HCT116 (cell line): ENCODE measurements at regions not wholly inside any gene's neighbourhood (a gene's known extent, or its start where the extent isn't known, plus 50 kb on each side); places are given as distances from the start of the nearest gene placed in this dataset.

Source experiments
- ATAC-seq: fragments of 200-7000 bp; cut with Tn5 transposase; 2 replicates; pipeline ENCODE4 v1.9.1; 2020; ENCODE audit warnings: mild to moderate bottlenecking, moderate library complexity
- BruUV-seq: library from RNA; stranded (reverse); fragments of 400-500 nt; replicated peaks from 2 replicates; lab custom pipeline; 2021; lab: Mats Ljungman, UMichigan
- CTCF ChIA-PET: fragments of 300-600 bp; sonication (Branson Sonifier 250); formaldehyde crosslinking; loops from one replicate; lab custom pipeline; 2021; ENCODE audit warnings: antibody characterized with exemption; lab: Charles Lee
- POLR2A ChIA-PET: fragments of 300-600, 350-600 bp; sonication (Branson Sonifier 250); formaldehyde crosslinking; loops from one replicate; lab custom pipeline; 2021; ENCODE audit warnings: antibody characterized with exemption; lab: Charles Lee
- RAD21 ChIA-PET, 2 experiments: fragments of 300-600 bp; sonication (Branson Sonifier 250); formaldehyde crosslinking; loops; one replicate each; lab custom pipeline; 2023; ENCODE audit warnings: low total read pairs in 2 of 2; ENCODE audit not compliant: uncharacterized antibody in 2 of 2, unreplicated experiment in 2 of 2, low non-redundant PET in 1 of 2; lab: Charles Lee
- DNase-seq: peaks from one replicate; pipeline ENCODE4 v3.0.0-alpha.2; 2010; ENCODE audit warnings: low read depth, low spot score
- H2AFZ ChIP-seq: fragments of 200-600 bp; shearing (Covaris generic), sonication (generic); 2 replicates; pipeline ENCODE4 v1.6.1; 2017; ENCODE audit warnings: low read depth, mixed run types, mixed read lengths, antibody characterized with exemption, low read length; ENCODE audit not compliant: poor library complexity, severe bottlenecking
- H3K27ac ChIP-seq: 2 replicates; pipeline ENCODE4 v1.5.1; 2012; ENCODE audit warnings: low read depth, low read length
- H3K27me3 ChIP-seq: fragments of 200-600 bp; sonication (generic); 2 replicates; pipeline ENCODE4 v1.6.1; 2016; ENCODE audit warnings: mixed run types, low read length, mixed read lengths; ENCODE audit not compliant: insufficient read depth
- H3K36me3 ChIP-seq, 2 experiments: fragments of 200-500 bp in 1 of 2; fragments of 200-600 bp in 1 of 2; sonication (Bioruptor generic) in 1 of 2; sonication (generic) in 1 of 2; 2 replicates each; pipeline versions ENCODE4 v1.5.1 to v1.6.1; 2014 to 2016; ENCODE audit warnings: low read length in 2 of 2, inconsistent platforms in 1 of 2, mixed read lengths in 1 of 2, mixed run types in 1 of 2; ENCODE audit not compliant: insufficient read depth in 2 of 2, control insufficient read depth in 1 of 2
- H3K4me1 ChIP-seq, 2 experiments: fragments of 200-600 bp in 1 of 2; sonication (generic) in 1 of 2; 2 replicates each; pipeline versions ENCODE4 v1.5.1 to v1.6.1; 2012 to 2017; ENCODE audit warnings: low read length in 2 of 2, inconsistent platforms in 1 of 2, mild to moderate bottlenecking in 1 of 2, mixed read lengths in 1 of 2, mixed run types in 1 of 2, moderate library complexity in 1 of 2; ENCODE audit not compliant: insufficient read depth in 2 of 2, control insufficient read depth in 1 of 2
- H3K4me2 ChIP-seq: fragments of 200-600 bp; sonication (generic); 2 replicates; pipeline ENCODE4 v1.6.1; 2017; ENCODE audit warnings: mixed run types, low read length, mixed read lengths
- H3K4me3 ChIP-seq, 2 experiments: fragments of 200-600 bp in 1 of 2; sonication (generic) in 1 of 2; replicated peaks in 1 of 2; 2 replicates each; pipeline ENCODE4 v1.5.1; 2011 to 2016; ENCODE audit warnings: low read length in 2 of 2, control low read depth in 1 of 2, low read depth in 1 of 2, mild to moderate bottlenecking in 1 of 2, mixed read lengths in 1 of 2, mixed run types in 1 of 2
- H3K79me2 ChIP-seq: fragments of 200-600 bp; sonication (generic); 2 replicates; pipeline ENCODE4 v1.6.1; 2017; ENCODE audit warnings: mild to moderate bottlenecking, mixed run types, low read length, moderate library complexity, mixed read lengths; ENCODE audit not compliant: insufficient read depth
- H3K9ac ChIP-seq: fragments of 200-600 bp; sonication (generic); 2 replicates; pipeline ENCODE4 v1.6.1; 2016; ENCODE audit warnings: low read length, mixed read lengths
- H3K9me2 ChIP-seq: fragments of 200-600 bp; sonication (generic), shearing (Covaris generic); 2 replicates; pipeline ENCODE4 v1.6.1; 2017; ENCODE audit warnings: mixed run types, mild to moderate bottlenecking, moderate library complexity; ENCODE audit not compliant: insufficient read depth
- H3K9me3 ChIP-seq, 2 experiments: fragments of 200-500 bp in 1 of 2; fragments of 200-600 bp in 1 of 2; sonication (Bioruptor generic) in 1 of 2; sonication (generic) in 1 of 2; 2 replicates each; pipeline ENCODE4 v1.6.1; 2014 to 2017; ENCODE audit warnings: low read length in 2 of 2, mixed read lengths in 2 of 2, inconsistent platforms in 1 of 2, low read depth in 1 of 2, mild to moderate bottlenecking in 1 of 2, mixed run types in 1 of 2, moderate library complexity in 1 of 2; ENCODE audit not compliant: control insufficient read depth in 1 of 2, insufficient read depth in 1 of 2
- H4K20me1 ChIP-seq: fragments of 200-600 bp; sonication (generic), shearing (Covaris generic); 2 replicates; pipeline ENCODE4 v1.6.1; 2017; ENCODE audit warnings: mixed run types, mild to moderate bottlenecking, moderate library complexity; ENCODE audit not compliant: insufficient read depth
- CTCF ChIP-seq, 3 experiments: fragments of 200-600 bp in 1 of 3; sonication (generic) in 1 of 3; IDR thresholded peaks in 2 of 3; conservative IDR thresholded peaks in 1 of 3; 2 replicates each; pipeline ENCODE4 v1.5.1; 2012 to 2017; ENCODE audit warnings: low read depth in 2 of 3, low read length in 2 of 3, antibody characterized with exemption in 1 of 3, borderline replicate concordance in 1 of 3, control low read depth in 1 of 3, mild to moderate bottlenecking in 1 of 3, mixed read lengths in 1 of 3, mixed run types in 1 of 3, moderate library complexity in 1 of 3; ENCODE audit not compliant: insufficient read depth in 1 of 3
- EZH2phosphoT487 ChIP-seq: fragments of 200-600 bp; IDR thresholded peaks from 2 replicates; pipeline ENCODE4 v1.6.1; 2018; ENCODE audit warnings: antibody characterized with exemption, borderline replicate concordance
- JUND ChIP-seq: IDR thresholded peaks from 2 replicates; pipeline ENCODE4 v1.6.1; 2012
- POLR2A ChIP-seq: IDR thresholded peaks from 2 replicates; pipeline ENCODE4 v1.7.0; 2011; ENCODE audit warnings: borderline replicate concordance; ENCODE audit not compliant: insufficient read depth, insufficient read length; ENCODE audit errors: extremely low read depth
- RAD21 ChIP-seq: IDR thresholded peaks from 2 replicates; pipeline ENCODE4 v1.6.1; 2012; ENCODE audit warnings: low read depth, mild to moderate bottlenecking
- SP1 ChIP-seq: IDR thresholded peaks from 2 replicates; pipeline ENCODE4 v1.6.1; 2012; ENCODE audit warnings: low read depth
- TCF7L2 ChIP-seq: IDR thresholded peaks from 2 replicates; pipeline ENCODE4 v1.7.0; 2011; ENCODE audit warnings: borderline replicate concordance, inconsistent platforms; ENCODE audit not compliant: insufficient read depth, insufficient read length; ENCODE audit errors: extremely low read depth
- ZNF274 ChIP-seq: fragments of 200-500 bp; sonication (Bioruptor generic); IDR thresholded peaks from 2 replicates; pipeline ENCODE4 v1.6.1; 2014; ENCODE audit warnings: mild to moderate bottlenecking, low read depth, low read length, inconsistent platforms
- intact Hi-C: fragments of 100-400 bp; cut with micrococcal nuclease; formaldehyde crosslinking; loops from 2 replicates; pipeline ENCODE4 v1.10.0; 2022

DNA sequence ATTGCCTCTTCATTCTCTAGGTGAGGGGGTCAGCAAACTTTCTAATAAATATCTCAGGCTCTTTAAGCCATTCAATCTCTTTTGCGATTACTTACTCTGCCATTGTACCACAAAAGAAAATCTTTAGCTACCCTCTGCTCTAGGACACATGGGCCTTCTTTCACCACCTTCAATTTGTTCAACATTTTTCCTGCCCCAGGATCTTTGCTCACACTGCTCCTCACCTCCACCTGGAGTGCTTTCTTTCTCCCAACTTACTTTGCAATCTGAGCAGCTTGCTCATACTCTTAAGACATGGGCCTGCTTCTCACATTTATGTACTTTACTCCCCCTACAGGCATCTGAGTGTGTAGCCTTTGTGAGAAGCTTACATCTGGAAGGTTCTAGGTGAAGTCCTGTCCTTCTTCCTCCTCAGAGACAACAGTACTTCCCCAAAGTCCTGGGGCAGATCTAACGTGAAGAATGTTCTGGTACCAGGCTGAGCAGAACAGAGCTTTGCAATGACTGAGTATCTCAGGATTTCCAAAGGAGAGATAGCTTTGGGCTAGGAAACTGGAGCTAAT, 55.0 kb upstream of the PRDM5 start:
- DNase-seq (peak; percentile 61), ATAC-seq (peak; percentile 90)
- no peak overlapping the region for H3K9ac ChIP-seq
- H3K27ac ChIP-seq: no peak overlapping the region
- peak overlapping the region; percentile 14 for H2AFZ ChIP-seq
- no peak overlapping the region for H3K4me2 ChIP-seq
- CTCF ChIA-PET: interaction anchor here (1.1 to 1.2 kb wide), 4 partner anchors 10 to 897 kb away, joined by 3 to 4 read pairs (median 4); no protein-coding TSS in a partner anchor
- POLR2A ChIA-PET: no interaction called here
- no peak overlapping the region for H3K4me3 ChIP-seq
- intact Hi-C loops: no loop called here
- no peaks in the 10 kb centered on the region for H4K20me1 ChIP-seq
- H3K36me3 ChIP-seq: no peaks in the 10 kb centered on the region
- BruUV-seq: no TSS peak
- H3K79me2 ChIP-seq: no peaks in the 10 kb centered on the region
- H3K9me3 ChIP-seq: no peaks in the 10 kb centered on the region
- H3K9me2 ChIP-seq: no peaks in the 10 kb centered on the region
- RAD21 ChIA-PET: no interaction called here
- peak; percentile 27 to 65 (median 61); a peak in 5 of 6 replicates for TF ChIP-seq CTCF (IDR thresholded peaks at IDR 0.05 in 2 of 3, conservative IDR thresholded peaks at IDR 0.05 in 1 of 3; ENCODE audit: borderline replicate concordance in 1 of 3, insufficient read depth in 1 of 3, low read depth in 2 of 3, low read length in 2 of 3)
- TF ChIP-seq POLR2A: no peak
- TF ChIP-seq SP1: no peak
- peak; percentile 47 for TF ChIP-seq RAD21
- TF ChIP-seq JUND: no peak
- TF ChIP-seq, all 23 proteins: peak for 2
- no peaks in the 10 kb centered on the region for H3K27me3 ChIP-seq
- H3K4me1 ChIP-seq: no peaks in the 10 kb centered on the region

GRCh38 chr4:120973207-120973606, 50.7 kb upstream of the PRDM5 start:
- no peaks in the 10 kb centered on the region for H3K27me3 ChIP-seq
- H3K4me3 ChIP-seq: no peak overlapping the region
- H3K79me2 ChIP-seq: no peaks in the 10 kb centered on the region
- no peak overlapping the region for H2AFZ ChIP-seq
- ChIA-PET RAD21 (no interaction called here), CTCF (no interaction called here), POLR2A (no interaction called here)
- ATAC-seq (no peak), DNase-seq (no peak)
- H3K9ac ChIP-seq: no peak overlapping the region
- no peaks in the 10 kb centered on the region for H3K9me3 ChIP-seq
- no peaks in the 10 kb centered on the region for H4K20me1 ChIP-seq
- no peak for TF ChIP-seq EZH2phosphoT487
- no peak for TF ChIP-seq ZNF274
- TF ChIP-seq TCF7L2: no peak
- no peak for TF ChIP-seq RAD21
- TF ChIP-seq JUND: no peak
- H3K27ac ChIP-seq: no peak overlapping the region
- BruUV-seq: no TSS peak
- intact Hi-C loops: no loop called here
- H3K4me1 ChIP-seq: no peaks in the 10 kb centered on the region
- no peak overlapping the region for H3K4me2 ChIP-seq
- no peaks in the 10 kb centered on the region for H3K9me2 ChIP-seq
- H3K36me3 ChIP-seq: no peaks in the 10 kb centered on the region
